PC-3 (cell line): ENCODE measurements at regions not wholly inside any gene's neighbourhood (a gene's known extent, or its start where the extent isn't known, plus 50 kb on each side); places are given as distances from the start of the nearest gene placed in this dataset.

Experiments
- ATAC-seq: fragments of 200-7000 bp; cut with Tn5 transposase; 2 replicates; pipeline ENCODE4 v1.9.1; 2020; ENCODE audit warnings: mild to moderate bottlenecking, moderate library complexity
- BruUV-seq: library from RNA; stranded (reverse); fragments of 400-500 nt; replicated peaks from 2 replicates; lab custom pipeline; 2021; lab: Mats Ljungman, UMichigan
- CTCF ChIA-PET: fragments of 300-600 bp; sonication (Branson Sonifier 250); formaldehyde crosslinking; loops from one replicate; lab custom pipeline; 2022; ENCODE audit warnings: antibody characterized with exemption; lab: Charles Lee
- POLR2A ChIA-PET: fragments of 300-600 bp; sonication (Branson Sonifier 250); formaldehyde crosslinking; loops from one replicate; lab custom pipeline; 2022; ENCODE audit warnings: antibody characterized with exemption; ENCODE audit not compliant: unreplicated experiment; lab: Charles Lee
- DNase-seq: peaks from one replicate; pipeline ENCODE4 v3.0.0-alpha.2; 2015
- H2AFZ ChIP-seq: fragments of 300-600 bp; sonication (generic); 2 replicates; pipeline ENCODE4 v1.6.0; 2016; ENCODE audit warnings: antibody characterized with exemption, low read length
- H3F3A ChIP-seq: fragments of 300-600 bp; sonication (generic); one replicate; pipeline ENCODE4 v1.6.0; 2017; ENCODE audit warnings: antibody characterized with exemption, low read length, control low read depth, mild to moderate bottlenecking; ENCODE audit not compliant: unreplicated experiment
- H3K27ac ChIP-seq: fragments of 300-600 bp; sonication (generic); 2 replicates; pipeline ENCODE4 v1.5.1; 2016; ENCODE audit warnings: mild to moderate bottlenecking, low read length
- H3K27me3 ChIP-seq: fragments of 300-600 bp; sonication (generic); 2 replicates; pipeline ENCODE4 v1.6.1; 2016; ENCODE audit warnings: low read length, mixed read lengths
- H3K36me3 ChIP-seq: fragments of 300-600 bp; sonication (generic); 2 replicates; pipeline ENCODE4 v1.6.1; 2016; ENCODE audit warnings: low read depth, mixed run types, low read length, mixed read lengths
- H3K4me1 ChIP-seq: fragments of 300-600 bp; sonication (generic); 2 replicates; pipeline ENCODE4 v1.5.1; 2016; ENCODE audit warnings: low read length; ENCODE audit not compliant: insufficient read depth
- H3K4me2 ChIP-seq: fragments of 300-600 bp; sonication (generic); 2 replicates; pipeline ENCODE4 v1.6.0; 2016; ENCODE audit warnings: low read length
- H3K4me3 ChIP-seq: fragments of 300-600 bp; sonication (generic); 2 replicates; pipeline ENCODE4 v1.5.1; 2016; ENCODE audit warnings: mild to moderate bottlenecking, low read length, mixed read lengths
- H3K79me2 ChIP-seq: fragments of 300-600 bp; sonication (generic); 2 replicates; pipeline ENCODE4 v1.6.1; 2017; ENCODE audit warnings: low read length, mixed read lengths
- H3K9ac ChIP-seq: fragments of 300-600 bp; sonication (generic); 2 replicates; pipeline ENCODE4 v1.6.0; 2016; ENCODE audit warnings: mild to moderate bottlenecking, low read length
- H3K9me2 ChIP-seq: fragments of 300-600 bp; sonication (generic); replicated peaks from 2 replicates; pipeline ENCODE4 v1.6.1; 2016; ENCODE audit warnings: mixed run types, low read length, mixed read lengths
- H3K9me3 ChIP-seq: fragments of 300-600 bp; sonication (generic); 2 replicates; pipeline ENCODE4 v1.6.1; 2016; ENCODE audit warnings: low read length, mixed read lengths
- H4K20me1 ChIP-seq: fragments of 300-600 bp; sonication (generic); 2 replicates; pipeline ENCODE4 v1.6.1; 2016; ENCODE audit warnings: low read length, mixed read lengths
- EZH2 ChIP-seq: fragments of 300-600 bp; sonication (generic); IDR thresholded peaks from one replicate; pipeline ENCODE4 v1.6.1; 2017; ENCODE audit warnings: antibody characterized with exemption, mild to moderate bottlenecking, low read length; ENCODE audit not compliant: unreplicated experiment
- EZH2phosphoT487 ChIP-seq: fragments of 300-600 bp; sonication (generic); IDR thresholded peaks from 2 replicates; pipeline ENCODE4 v1.6.1; 2018; ENCODE audit warnings: mild to moderate bottlenecking, antibody characterized with exemption, low read length, borderline replicate concordance
- intact Hi-C: fragments of 100-400 bp; cut with micrococcal nuclease; formaldehyde crosslinking; loops from 2 replicates; pipeline ENCODE4 v1.9.0; 2023
- TF ChIP-seq, protein P1 (sequence below): fragments of 300-600 bp; sonication (generic); conservative IDR thresholded peaks from 2 replicates; pipeline ENCODE4 v1.5.1; 2017; ENCODE audit warnings: antibody characterized with exemption, low read depth, mild to moderate bottlenecking, low read length

DNA sequence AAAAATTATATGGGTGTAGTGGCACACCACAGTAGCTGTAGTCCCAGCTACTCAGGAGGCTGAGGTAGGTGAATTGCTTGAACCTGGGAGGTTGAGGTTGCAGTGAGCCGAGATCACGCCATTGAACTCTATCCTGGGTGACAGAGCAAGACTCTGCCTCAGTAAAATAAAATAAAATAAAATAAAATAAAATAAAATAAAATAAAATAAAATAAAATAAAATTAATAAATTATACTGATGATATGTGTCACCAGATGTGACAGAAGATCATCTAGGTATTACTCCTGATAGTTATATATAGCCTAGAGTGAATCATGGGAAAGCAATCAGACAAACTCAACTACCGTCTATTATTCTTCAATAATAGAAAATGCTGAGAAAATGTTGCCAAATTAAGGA lies 972.5 kb downstream of the MRPL39 start:
- no peak overlapping the region for H2AFZ ChIP-seq
- ChIA-PET CTCF (no interaction called here), POLR2A (no interaction called here)
- no peaks in the 10 kb centered on the region for H3K9me2 ChIP-seq
- H3K9me3 ChIP-seq, result no peaks in the 10 kb centered on the region
- no peaks in the 10 kb centered on the region for H3K79me2 ChIP-seq
- no peak for ATAC-seq
- DNase-seq, result no peak
- H3K27ac ChIP-seq, result no peak overlapping the region
- no peak overlapping the region for H3K4me3 ChIP-seq
- no peak overlapping the region for H3K9ac ChIP-seq
- H4K20me1 ChIP-seq, result no peaks in the 10 kb centered on the region
- BruUV-seq, result no TSS peak
- intact Hi-C loops, result no loop called here
- no peaks in the 10 kb centered on the region for H3K27me3 ChIP-seq
- TF ChIP-seq, protein P1, sequence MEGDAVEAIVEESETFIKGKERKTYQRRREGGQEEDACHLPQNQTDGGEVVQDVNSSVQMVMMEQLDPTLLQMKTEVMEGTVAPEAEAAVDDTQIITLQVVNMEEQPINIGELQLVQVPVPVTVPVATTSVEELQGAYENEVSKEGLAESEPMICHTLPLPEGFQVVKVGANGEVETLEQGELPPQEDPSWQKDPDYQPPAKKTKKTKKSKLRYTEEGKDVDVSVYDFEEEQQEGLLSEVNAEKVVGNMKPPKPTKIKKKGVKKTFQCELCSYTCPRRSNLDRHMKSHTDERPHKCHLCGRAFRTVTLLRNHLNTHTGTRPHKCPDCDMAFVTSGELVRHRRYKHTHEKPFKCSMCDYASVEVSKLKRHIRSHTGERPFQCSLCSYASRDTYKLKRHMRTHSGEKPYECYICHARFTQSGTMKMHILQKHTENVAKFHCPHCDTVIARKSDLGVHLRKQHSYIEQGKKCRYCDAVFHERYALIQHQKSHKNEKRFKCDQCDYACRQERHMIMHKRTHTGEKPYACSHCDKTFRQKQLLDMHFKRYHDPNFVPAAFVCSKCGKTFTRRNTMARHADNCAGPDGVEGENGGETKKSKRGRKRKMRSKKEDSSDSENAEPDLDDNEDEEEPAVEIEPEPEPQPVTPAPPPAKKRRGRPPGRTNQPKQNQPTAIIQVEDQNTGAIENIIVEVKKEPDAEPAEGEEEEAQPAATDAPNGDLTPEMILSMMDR, result no peak
- TF ChIP-seq EZH2phosphoT487 (no peak), EZH2 (no peak)
- H3K4me2 ChIP-seq, result no peak overlapping the region
- no peaks in the 10 kb centered on the region for H3K36me3 ChIP-seq
- H3K4me1 ChIP-seq, result no peaks in the 10 kb centered on the region
- no peaks in the 10 kb centered on the region for H3F3A ChIP-seq

DNA sequence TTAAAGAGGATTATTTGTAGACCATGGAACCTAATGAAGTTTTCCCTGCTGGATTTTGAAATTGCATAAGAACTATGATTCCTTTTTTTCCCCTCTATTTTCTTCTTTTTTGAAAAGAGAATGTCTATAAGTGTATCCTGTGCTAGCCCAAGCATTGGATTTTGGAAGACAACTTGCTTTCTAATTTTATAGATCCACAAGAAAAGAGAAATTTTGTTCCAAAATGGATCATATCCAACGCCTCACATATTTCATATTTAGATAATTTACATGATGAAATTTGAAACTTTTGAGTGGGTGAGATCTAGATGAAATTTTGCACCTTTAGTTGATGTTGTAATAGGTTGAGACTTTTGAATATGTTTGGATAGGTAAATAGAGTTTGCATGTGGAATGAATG lies 978.7 kb downstream of the MRPL39 start:
- Histone ChIP-seq H3K9me2 (no peaks in the 10 kb centered on the region), H3K9me3 (no peaks in the 10 kb centered on the region), H3K4me2 (no peak overlapping the region), H3K27me3 (no peaks in the 10 kb centered on the region), H2AFZ (0 out of 2 replicates have a peak overlapping the region, but pooled peaks have one; percentile 4), H3K9ac (no peak overlapping the region), H3K4me3 (no peak overlapping the region), H4K20me1 (no peaks in the 10 kb centered on the region), H3K4me1 (no peaks in the 10 kb centered on the region), H3F3A (no peaks in the 10 kb centered on the region), H3K27ac (no peak overlapping the region), H3K36me3 (no peaks in the 10 kb centered on the region), H3K79me2 (no peaks in the 10 kb centered on the region)
- intact Hi-C loops, result no loop called here
- ChIA-PET CTCF (no interaction called here), POLR2A (interaction anchor here (0.8 kb wide), 1 partner anchor 43 kb away, joined by 5 read pairs; no protein-coding TSS in a partner anchor)
- BruUV-seq, result no TSS peak
- DNase-seq (no peak), ATAC-seq (no peak)
- no peak for TF ChIP-seq EZH2
- TF ChIP-seq, protein P1, result no peak
- TF ChIP-seq EZH2phosphoT487, result no peak

DNA sequence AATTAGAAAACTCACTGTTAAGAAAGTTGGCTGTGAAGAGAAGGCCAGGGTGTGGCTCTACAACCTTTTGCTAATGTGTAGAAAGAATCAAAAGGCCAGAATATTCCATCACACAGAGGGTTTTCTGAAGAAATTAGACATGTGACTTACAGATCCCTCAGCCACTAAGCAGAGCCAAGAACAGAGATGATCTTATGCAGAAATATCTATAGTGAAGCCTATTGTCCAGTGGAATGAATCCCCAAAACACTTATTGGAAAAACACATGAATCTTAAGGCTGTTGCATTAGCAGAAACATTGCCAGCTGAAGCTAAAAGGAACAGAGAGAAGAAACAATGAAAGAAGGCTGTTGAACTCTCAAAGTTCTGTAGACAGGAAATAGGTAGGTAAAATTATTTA lies 979.2 kb downstream of the MRPL39 start:
- no peaks in the 10 kb centered on the region for H3K9me3 ChIP-seq
- intact Hi-C loops, result no loop called here
- POLR2A ChIA-PET, result interaction anchor here (0.8 kb wide), 1 partner anchor 44 kb away, joined by 5 read pairs; no protein-coding TSS in a partner anchor
- H3F3A ChIP-seq, result no peaks in the 10 kb centered on the region
- H3K79me2 ChIP-seq, result no peaks in the 10 kb centered on the region
- H3K27ac ChIP-seq, result no peak overlapping the region
- no peaks in the 10 kb centered on the region for H4K20me1 ChIP-seq
- DNase-seq (no peak), ATAC-seq (no peak)
- H3K36me3 ChIP-seq, result no peaks in the 10 kb centered on the region
- 0 out of 2 replicates have a peak overlapping the region, but pooled peaks have one; percentile 4 for H2AFZ ChIP-seq
- TF ChIP-seq EZH2phosphoT487 (no peak), EZH2 (no peak)
- TF ChIP-seq, protein P1, result no peak
- H3K4me1 ChIP-seq, result no peaks in the 10 kb centered on the region
- no TSS peak for BruUV-seq
- no peaks in the 10 kb centered on the region for H3K9me2 ChIP-seq
- no peak overlapping the region for H3K9ac ChIP-seq
- no peak overlapping the region for H3K4me2 ChIP-seq
- CTCF ChIA-PET, result no interaction called here
- H3K4me3 ChIP-seq, result no peak overlapping the region
- no peaks in the 10 kb centered on the region for H3K27me3 ChIP-seq
